Pulmonary artery endothelial cell (primary cell): ENCODE measurements at regions not wholly inside any gene's neighbourhood (a gene's known extent, or its start where the extent isn't known, plus 50 kb on each side); places are given as distances from the start of the nearest gene placed in this dataset.
"Not testable (repeated sequence)": the region's sequence is repeated elsewhere in the genome, so short reads cannot be mapped to it uniquely, and the experiment has no call there.

ENCODE experiments used
- DNase-seq: peaks from one replicate; pipeline ENCODE4 v3.0.0-alpha.2; 2011; ENCODE audit warnings: low read depth, low spot score

- no peak for DNase-seq
Observed at GRCh38 chr7:92973293-92973731, 136.9 kb upstream of the CDK6 start.

- no peak for DNase-seq
Observed at GRCh38 chr7:92972441-92972840, 136.1 kb upstream of the CDK6 start.

GRCh38 chr7:92969061-92969460, 132.7 kb upstream of the CDK6 start:
- no peak for DNase-seq

DNA sequence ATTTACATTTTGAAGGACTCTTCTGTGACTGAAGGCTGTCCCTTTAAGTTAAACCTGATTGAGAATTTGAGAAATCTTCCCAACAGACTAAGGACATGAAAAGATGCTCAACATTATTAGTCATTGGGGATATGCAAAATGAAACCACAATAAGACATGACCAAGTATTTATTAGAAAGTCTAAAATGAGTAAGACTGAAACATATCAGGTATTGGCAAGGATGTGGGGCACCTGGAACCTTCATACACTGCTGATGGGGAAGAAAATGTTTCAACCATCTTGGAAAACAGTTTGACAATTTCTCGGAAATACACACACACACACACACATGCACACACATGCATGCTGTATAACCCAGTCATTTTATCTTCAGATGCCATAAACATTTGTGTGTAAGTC, 132.1 kb upstream of the CDK6 start:
- no peak for DNase-seq

- DNase-seq: no peak
Observed at GRCh38 chr7:92967238-92967637, 130.9 kb upstream of the CDK6 start.

GRCh38 chr7:92964141-92964540, 127.8 kb upstream of the CDK6 start:
- no peak for DNase-seq

- DNase-seq: no peak
Observed at GRCh38 chr7:92963566-92963965, 127.2 kb upstream of the CDK6 start.

- no peak for DNase-seq
Observed at GRCh38 chr7:92961961-92962360, 125.6 kb upstream of the CDK6 start.

GRCh38 chr7:92956575-92956974, 120.2 kb upstream of the CDK6 start:
- DNase-seq: no peak

DNA sequence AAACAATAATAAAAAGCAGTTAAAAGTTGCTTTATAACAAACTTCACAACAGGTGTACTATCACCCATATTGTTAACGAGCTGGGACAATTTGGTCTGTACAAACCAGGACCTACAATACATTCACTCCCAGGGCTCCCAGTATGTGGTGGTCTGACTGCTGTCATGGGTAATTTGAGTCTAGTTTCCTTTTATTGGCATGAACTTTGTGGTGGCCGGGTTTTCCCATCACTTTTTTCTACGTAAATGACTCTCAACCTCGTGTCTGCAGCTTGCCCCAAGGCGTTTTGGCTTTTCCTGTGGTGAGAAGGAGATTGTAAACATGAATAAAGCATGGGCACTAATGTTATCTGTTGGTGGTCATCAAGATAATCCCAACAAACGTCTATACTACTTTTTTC, 118.7 kb upstream of the CDK6 start:
- no peak for DNase-seq

DNA sequence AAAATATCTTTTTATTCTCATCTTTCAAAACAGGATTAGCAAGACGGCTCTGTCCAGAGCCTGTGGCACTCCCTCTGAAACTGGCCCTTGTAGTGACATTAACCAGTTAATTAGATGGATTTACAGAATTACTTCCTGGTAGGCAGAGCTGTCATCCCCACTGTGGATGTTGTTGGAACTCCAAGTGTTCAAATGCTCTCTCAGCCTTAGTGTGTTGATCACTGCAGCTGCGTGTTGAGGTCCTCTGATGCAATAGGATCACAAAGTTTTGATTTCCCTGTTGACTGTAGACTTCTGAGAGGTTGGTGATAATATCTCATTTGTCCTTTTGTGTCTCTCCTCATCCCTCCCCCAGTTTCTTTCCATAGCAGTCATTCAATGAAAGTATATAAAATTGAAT, 117.3 kb upstream of the CDK6 start:
- DNase-seq: no peak

DNA sequence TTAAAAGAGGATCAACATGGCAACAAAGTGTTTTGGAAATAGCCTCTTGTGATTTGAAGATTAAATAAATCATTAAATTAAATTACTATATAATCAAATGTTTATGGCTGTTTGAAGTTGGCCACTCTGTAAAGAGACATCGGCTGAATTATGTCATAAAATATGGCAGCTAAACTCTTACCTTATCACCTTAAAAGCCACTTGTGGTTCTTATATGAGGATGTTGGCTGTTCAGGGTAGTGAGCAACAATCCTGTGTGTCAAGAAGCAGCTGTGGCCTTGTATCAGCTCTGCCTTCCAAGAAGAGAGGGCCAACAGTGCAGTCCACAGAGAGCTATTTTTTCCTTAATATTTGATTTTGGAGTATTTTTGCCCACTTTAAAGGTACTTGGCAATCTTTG, 113.4 kb upstream of the CDK6 start:
- no peak for DNase-seq

DNA sequence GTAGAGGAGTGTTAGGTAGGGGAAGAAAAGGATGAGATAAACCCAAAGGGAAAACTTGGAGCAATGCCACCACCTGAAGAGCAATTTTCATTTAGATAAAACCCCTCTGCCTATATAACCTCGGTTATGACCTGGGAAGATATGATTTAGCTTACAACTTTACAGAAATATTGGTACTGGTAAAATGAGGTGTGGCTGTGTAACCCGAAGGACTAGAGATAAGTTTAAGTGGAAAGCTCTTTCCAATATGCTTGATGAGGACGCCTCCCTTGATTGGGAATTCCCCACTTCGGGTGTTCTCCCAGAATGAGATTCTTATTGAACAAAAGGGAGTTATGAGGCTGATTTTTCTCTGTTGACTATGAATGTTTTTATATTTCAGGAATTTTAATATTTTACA, 109.5 kb upstream of the CDK6 start:
- DNase-seq: no peak

DNA sequence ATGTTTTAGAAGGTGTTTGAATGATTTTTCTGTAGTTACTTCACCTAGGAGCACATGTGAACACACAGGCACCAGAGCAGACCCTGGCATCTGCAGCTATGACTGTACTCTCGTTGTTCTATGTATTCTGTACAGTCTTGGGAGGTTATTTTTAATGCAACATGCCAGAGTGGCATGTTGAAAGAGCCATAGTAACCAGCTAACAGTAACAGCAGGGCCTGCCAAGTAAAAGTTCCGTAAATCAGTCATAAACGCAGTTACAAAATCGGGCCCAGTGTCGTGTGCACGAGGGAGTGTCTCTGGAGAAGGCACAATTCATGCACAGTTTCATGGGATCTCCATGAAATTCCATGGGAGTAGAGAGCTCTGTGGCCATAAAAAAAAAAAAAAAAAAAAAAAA, 108.3 kb upstream of the CDK6 start:
- DNase-seq: no peak

DNA sequence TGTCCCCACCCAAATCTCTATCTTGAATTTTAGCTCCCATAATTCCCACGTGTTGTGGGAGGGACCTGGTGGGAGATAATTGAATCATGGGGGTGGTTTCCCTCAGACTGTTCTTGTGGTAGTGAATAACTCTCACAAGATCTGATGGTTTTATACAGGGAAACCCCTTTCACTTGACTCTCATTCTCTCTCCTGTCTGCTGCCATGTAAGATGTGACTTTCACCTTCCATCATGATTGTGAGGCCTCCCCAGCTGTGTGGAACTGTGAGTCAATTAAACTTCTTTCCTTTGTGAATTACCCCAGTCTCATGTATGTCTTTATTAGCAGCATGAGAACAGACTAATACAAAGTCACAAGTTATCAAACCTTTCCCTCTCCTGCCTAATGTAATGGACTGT, 106.3 kb upstream of the CDK6 start:
- not testable (repeated sequence) for DNase-seq

- DNase-seq: no peak
Observed at GRCh38 chr7:92939666-92940360, 103.4 kb upstream of the CDK6 start.

DNA sequence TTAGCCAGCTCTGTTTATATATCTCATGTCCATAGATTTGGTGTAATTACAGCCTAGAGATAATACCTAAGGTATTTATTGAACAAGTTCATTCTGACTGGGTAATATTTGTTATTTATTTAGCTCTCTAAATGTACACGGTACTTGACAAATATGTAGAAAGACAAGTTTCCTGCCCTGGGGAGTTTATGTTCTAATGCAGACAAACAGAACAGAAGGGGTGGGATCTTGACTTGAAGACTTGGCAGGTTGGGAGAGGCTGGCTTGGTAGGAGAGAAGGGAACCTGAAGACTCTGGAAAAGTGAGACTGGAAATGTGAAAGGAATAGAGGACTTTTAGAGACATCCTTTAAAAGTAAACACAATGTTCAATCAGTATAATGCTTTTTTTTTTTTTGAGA, 97.7 kb upstream of the CDK6 start:
- DNase-seq: no peak

DNA sequence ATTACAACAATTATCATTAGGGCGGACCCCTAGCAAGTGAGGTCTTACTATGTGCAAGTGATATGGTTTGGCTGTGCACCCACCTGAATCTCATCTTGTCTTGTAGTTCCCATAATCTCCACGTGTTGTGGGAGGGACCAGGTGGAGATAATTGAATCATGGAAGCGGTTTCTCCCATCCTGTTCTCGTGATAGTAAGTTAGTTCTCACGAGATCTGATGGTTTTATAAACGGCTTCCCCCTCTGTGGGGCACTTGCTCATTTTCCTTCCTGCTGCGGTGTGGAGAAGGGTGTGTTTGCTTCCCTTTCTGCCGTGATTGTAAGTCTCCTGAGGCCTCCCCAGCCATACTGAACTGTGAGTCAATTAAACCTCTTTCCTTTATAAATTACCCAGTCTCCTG, 96.1 kb upstream of the CDK6 start:
- DNase-seq: no peak

- no peak for DNase-seq
Observed at GRCh38 chr7:92930404-92930803, 94.0 kb upstream of the CDK6 start.

GRCh38 chr7:92926697-92927044, 90.3 kb upstream of the CDK6 start:
- no peak for DNase-seq

GRCh38 chr7:92925876-92926696, 89.7 kb upstream of the CDK6 start:
- no peak for DNase-seq

- DNase-seq: no peak
Observed at GRCh38 chr7:92924800-92925199, 88.4 kb upstream of the CDK6 start.

DNA sequence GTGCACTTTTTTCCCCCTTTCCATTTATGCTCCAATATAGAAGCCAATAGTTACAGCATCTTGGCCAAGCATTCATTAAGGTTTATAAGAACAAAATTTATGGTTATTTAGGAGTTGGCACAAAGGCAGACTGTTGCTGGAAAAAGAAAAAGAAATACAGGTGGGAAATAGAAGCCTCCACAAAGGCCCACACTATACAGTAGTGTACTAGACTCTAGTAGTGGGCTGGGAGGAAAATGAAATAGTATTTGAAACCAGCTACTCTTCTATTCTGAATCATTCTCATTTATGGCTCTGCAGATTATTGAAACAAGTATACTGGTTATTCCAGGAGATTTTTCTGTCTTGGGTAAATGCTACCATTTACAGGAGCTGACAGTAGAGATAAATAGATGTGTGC, 80.9 kb upstream of the CDK6 start:
- no peak for DNase-seq
